Esophagus squamous epithelium (tissue), 5 donors: ENCODE measurements at regions not wholly inside any gene's neighbourhood (a gene's known extent, or its start where the extent isn't known, plus 50 kb on each side); places are given as distances from the start of the nearest gene placed in this dataset.

Experiments
- DNase-seq: peaks from one replicate; lab custom pipeline; 2025; lab: John Stamatoyannopoulos, UW
- H3K27ac ChIP-seq, 4 donors: fragments of 200-600 bp; sonication (generic); one replicate each; pipeline ENCODE4 v1.5.1; 2016 to 2019; ENCODE audit warnings: mild to moderate bottlenecking in 1 of 4
- H3K27me3 ChIP-seq, 4 donors: fragments of 200-600 bp; sonication (generic); 1 replicate in 3 of 4; 2 replicates in 1 of 4; pipeline versions ENCODE4 v1.5.1 to v1.6.0; 2017 to 2021; ENCODE audit warnings: antibody characterized with exemption in 1 of 4
- H3K36me3 ChIP-seq, 3 donors: fragments of 200-600 bp; sonication (generic); one replicate each; pipeline ENCODE4 v1.5.1; 2016 to 2019
- H3K4me1 ChIP-seq, 3 donors: fragments of 200-600 bp; sonication (generic); one replicate each; pipeline ENCODE4 v1.5.1; 2017 to 2019
- H3K4me3 ChIP-seq, 4 donors: fragments of 200-600 bp; sonication (generic); 1 replicate in 3 of 4; 2 replicates in 1 of 4; pipeline ENCODE4 v1.5.1; 2016 to 2019; ENCODE audit warnings: mild to moderate bottlenecking in 2 of 4, moderate library complexity in 1 of 4
- H3K9me3 ChIP-seq, 3 donors: fragments of 200-600 bp; sonication (generic); one replicate each; pipeline ENCODE4 v1.5.1; 2016 to 2019
- CTCF ChIP-seq, 6 experiments: fragments of 450-650 bp in 4 of 6; fragments of 200-600 bp in 2 of 6; sonication (generic) in 2 of 6; IDR thresholded peaks; one replicate each; pipeline ENCODE4 v1.5.1; 2016 to 2019; ENCODE audit warnings: antibody characterized with exemption in 6 of 6, mild to moderate bottlenecking in 4 of 6, moderate library complexity in 4 of 6
- POLR2A ChIP-seq, 4 donors: fragments of 450-650 bp; IDR thresholded peaks; one replicate each; pipeline ENCODE4 v1.6.1; 2017; ENCODE audit warnings: antibody characterized with exemption in 4 of 4, mild to moderate bottlenecking in 4 of 4, moderate library complexity in 3 of 4
- WGBS, 2 donors: methylation state at CpG; one replicate each; pipeline ENCODE4 v1.1.5; 2018; 5-methylcytosine and 5-hydroxymethylcytosine counted together
- intact Hi-C: fragments of 100-400 bp; cut with DNase I; formaldehyde crosslinking; loops from one replicate; pipeline ENCODE4 v1.15.0; 2022
- donor health status: DM: yes; HTN: yes; CAD: no.

- no peaks in the 10 kb centered on the region for H3K36me3 ChIP-seq
- intact Hi-C loops = no loop called here
- TF ChIP-seq POLR2A (IDR thresholded peaks at IDR 0.05) = no peak
- peak in 1 of 6 experiments; percentile 12 for TF ChIP-seq CTCF (IDR thresholded peaks at IDR 0.05)
- DNase-seq = no peak
- peaks cover 0 to 4% (median 0%) of the 10 kb centered on the region in 4 donors for H3K27me3 ChIP-seq
- no peak overlapping the region for H3K4me3 ChIP-seq
- no peaks in the 10 kb centered on the region for H3K9me3 ChIP-seq
- WGBS, 2 donors = 83% methylated on average over 3 of the region's 6 CpGs; no CpG with 5 or more reads in 1 of the 2 donors
- H3K4me1 ChIP-seq = no peaks in the 10 kb centered on the region
- no peak overlapping the region for H3K27ac ChIP-seq
Observed at GRCh38 chr5:6202149-6202967, 176.0 kb downstream of the MED10 start.

GRCh38 chr5:6201631-6202030 lies 176.7 kb downstream of the MED10 start:
- no peaks in the 10 kb centered on the region for H3K4me1 ChIP-seq
- no peak for DNase-seq
- TF ChIP-seq POLR2A (IDR thresholded peaks at IDR 0.05) (no peak), CTCF (IDR thresholded peaks at IDR 0.05) (no peak)
- 54 to 73% methylated on average over 1 to 6 of the region's 6 CpGs for WGBS, 2 donors
- H3K36me3 ChIP-seq = no peaks in the 10 kb centered on the region
- H3K27me3 ChIP-seq = peaks cover 0 to 4% (median 0%) of the 10 kb centered on the region in 4 donors
- no peak overlapping the region for H3K27ac ChIP-seq
- H3K4me3 ChIP-seq = no peak overlapping the region
- intact Hi-C loops = no loop called here
- H3K9me3 ChIP-seq = no peaks in the 10 kb centered on the region

- Histone ChIP-seq H3K4me3 (no peak overlapping the region), H3K36me3 (no peaks in the 10 kb centered on the region), H3K4me1 (no peaks in the 10 kb centered on the region), H3K27me3 (peaks cover 0 to 4% (median 0%) of the 10 kb centered on the region in 4 donors), H3K9me3 (no peaks in the 10 kb centered on the region), H3K27ac (no peak overlapping the region)
- no peak for DNase-seq
- TF ChIP-seq POLR2A (IDR thresholded peaks at IDR 0.05) (no peak), CTCF (IDR thresholded peaks at IDR 0.05) (no peak)
- 67 to 77% methylated on average over 5 of the region's 5 CpGs for WGBS, 2 donors
- intact Hi-C loops = no loop called here
Observed at GRCh38 chr5:6198531-6198930, 179.8 kb downstream of the MED10 start.

- 59 to 77% methylated on average over 7 of the region's 7 CpGs for WGBS, 2 donors
- DNase-seq = no peak
- no peaks in the 10 kb centered on the region for H3K4me1 ChIP-seq
- no peaks in the 10 kb centered on the region for H3K9me3 ChIP-seq
- no peak overlapping the region for H3K27ac ChIP-seq
- no peaks in the 10 kb centered on the region for H3K36me3 ChIP-seq
- H3K4me3 ChIP-seq = no peak overlapping the region
- intact Hi-C loops = no loop called here
- TF ChIP-seq POLR2A (IDR thresholded peaks at IDR 0.05) = no peak
- H3K27me3 ChIP-seq = peaks cover 0 to 4% (median 0%) of the 10 kb centered on the region in 4 donors
Observed at GRCh38 chr5:6197427-6197826, 180.9 kb downstream of the MED10 start.

GRCh38 chr5:6195711-6196358 lies 182.5 kb downstream of the MED10 start:
- TF ChIP-seq CTCF (IDR thresholded peaks at IDR 0.05) (no peak), POLR2A (IDR thresholded peaks at IDR 0.05) (no peak)
- no peaks in the 10 kb centered on the region for H3K4me1 ChIP-seq
- H3K27me3 ChIP-seq = peaks cover 0 to 4% (median 0%) of the 10 kb centered on the region in 4 donors
- 75 to 85% methylated on average over 8 to 9 of the region's 9 CpGs for WGBS, 2 donors
- DNase-seq = no peak
- H3K27ac ChIP-seq = no peak overlapping the region
- no peaks in the 10 kb centered on the region for H3K36me3 ChIP-seq
- no peak overlapping the region for H3K4me3 ChIP-seq
- intact Hi-C loops = no loop called here
- H3K9me3 ChIP-seq = no peaks in the 10 kb centered on the region
